ENCODE measurements at regions not wholly inside any gene's neighbourhood (a gene's known extent, or its start where the extent isn't known, plus 50 kb on each side); places are given as distances from the start of the nearest gene placed in this dataset.
"Not testable (repeated sequence)": the region's sequence is repeated elsewhere in the genome, so short reads cannot be mapped to it uniquely, and the experiment has no call there.

DNA sequence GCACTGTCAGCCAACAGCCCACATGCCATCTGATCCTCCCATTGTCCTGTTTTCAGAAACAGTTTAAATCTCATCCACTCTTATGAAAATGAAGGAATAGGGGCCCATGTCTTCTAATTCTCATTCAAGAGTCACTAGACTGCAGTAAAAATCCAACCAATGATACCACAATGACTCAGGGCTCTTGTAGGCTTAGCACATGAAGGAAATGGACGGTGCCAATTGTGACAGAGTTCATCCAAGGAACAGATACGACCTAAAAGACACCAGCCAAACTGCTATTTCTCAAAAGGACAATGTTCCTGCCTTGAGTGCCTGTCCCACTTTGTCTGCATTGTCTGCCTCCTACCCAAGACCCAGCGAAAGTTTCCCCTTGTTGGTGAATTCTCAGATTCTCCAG, 204.8 kb upstream of the COX10 start:
- DNase-seq (ENCODE audit: low read depth in 2 of 2), result no peak

DNA sequence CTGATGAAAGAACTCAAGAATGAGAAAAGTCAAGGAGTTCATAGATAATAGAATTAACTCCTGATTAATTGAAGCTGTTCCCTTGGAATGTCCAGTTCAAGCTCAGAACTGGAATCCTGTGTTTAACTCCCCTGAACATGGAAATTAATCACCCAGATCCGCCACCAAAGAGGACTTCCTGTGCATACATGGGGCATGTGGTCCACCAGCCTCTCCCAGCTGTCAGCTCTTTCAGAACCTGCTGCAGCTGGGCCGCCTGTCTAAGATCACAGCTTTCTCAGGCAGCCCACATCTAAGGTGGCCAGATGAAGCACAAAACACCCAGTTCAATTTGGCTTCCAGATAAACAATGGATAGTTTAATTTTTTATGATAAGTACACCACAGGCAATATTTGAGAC, 203.7 kb upstream of the COX10 start:
- no peak for DNase-seq (ENCODE audit: low read depth in 2 of 2)

DNA sequence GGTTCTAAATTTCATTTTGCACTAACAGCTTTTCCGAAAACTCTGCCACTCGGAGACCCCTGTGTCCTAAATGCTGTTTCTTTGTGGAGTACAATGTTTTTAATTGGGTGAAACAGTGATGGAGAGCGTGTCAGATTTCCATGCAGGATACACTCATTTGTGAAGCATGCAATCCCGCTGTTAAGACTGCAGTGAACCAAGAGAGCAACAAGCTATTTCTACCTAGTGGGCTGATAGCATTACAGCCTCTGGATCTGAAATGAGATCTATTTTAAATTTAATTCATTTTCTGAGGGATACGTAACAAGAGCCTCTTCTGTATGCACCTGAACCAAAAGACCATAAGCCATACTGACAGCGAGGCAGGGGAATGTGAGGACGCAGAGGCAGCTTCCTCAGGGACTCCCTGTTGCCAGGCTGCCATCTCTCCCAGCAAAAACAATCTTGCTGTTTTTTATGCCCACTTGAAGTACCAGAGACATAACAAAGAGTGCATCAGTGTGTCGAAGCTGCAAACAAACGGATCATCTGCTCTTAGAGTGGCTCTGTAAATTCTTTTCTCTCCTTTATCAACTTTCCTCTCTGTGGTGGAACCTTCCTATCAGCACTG, 199.9 kb upstream of the COX10 start:
- no peak for DNase-seq (ENCODE audit: low read depth in 2 of 2)

DNA sequence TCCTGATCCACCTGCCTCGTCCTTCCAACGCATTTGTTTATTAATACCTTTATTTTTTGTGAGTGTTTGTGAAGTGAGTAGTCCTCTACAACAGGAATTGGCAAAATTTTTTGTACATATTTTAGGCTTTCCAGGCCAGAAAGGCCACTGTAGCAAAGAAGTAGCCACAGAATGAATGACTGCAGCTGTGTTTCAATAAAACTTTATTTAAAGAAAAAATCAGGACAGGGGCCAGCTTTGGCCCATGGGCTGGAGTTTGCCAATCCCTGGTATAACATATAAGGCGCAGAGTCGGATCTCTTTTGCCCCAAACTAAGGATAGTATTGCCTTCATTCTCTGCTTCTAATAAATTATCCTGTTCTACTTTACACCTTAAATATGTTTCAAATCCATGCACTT, 198.0 kb upstream of the COX10 start:
- no peak for DNase-seq (ENCODE audit: low read depth in 2 of 2)

DNA sequence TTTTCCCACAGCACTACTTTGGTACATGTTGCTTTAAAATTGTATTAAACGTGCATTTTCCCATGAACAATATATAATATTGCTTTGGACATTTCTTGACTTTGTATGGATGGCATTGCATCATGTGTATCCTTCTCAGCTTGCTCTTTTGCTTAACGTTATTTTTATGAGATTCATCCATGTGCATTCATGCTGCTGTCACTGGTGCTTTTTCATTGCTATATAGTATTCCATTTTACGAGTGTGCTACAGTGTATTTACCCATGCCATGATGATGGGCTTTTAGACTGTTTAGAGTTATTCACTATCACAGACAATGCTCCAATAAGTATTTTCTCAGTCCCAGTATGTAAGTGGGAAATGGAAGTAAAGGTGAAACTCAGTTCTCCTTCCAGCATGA, 195.2 kb upstream of the COX10 start:
- DNase-seq (ENCODE audit: low read depth in 2 of 2), result no peak

DNA sequence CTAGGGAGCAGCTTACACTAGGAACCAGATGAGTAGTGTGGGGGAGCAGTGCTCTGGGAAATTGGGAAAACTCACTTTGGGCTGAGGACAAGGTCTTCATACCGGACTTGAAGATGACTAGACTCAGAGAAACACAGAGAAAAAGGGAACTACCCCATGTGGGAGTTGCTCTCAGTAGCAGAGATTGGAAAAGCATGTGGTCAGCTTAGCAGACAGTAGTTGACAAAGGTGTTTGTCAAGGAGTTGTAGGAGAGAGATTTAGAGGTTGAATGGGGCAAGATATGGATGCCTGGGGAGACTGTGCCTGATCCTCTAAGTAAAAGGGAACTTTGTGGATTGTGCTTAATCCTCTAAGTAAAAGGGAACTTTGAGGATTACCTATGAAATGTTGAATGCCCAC, 194.5 kb upstream of the COX10 start:
- no peak for DNase-seq (ENCODE audit: low read depth in 2 of 2)

DNA sequence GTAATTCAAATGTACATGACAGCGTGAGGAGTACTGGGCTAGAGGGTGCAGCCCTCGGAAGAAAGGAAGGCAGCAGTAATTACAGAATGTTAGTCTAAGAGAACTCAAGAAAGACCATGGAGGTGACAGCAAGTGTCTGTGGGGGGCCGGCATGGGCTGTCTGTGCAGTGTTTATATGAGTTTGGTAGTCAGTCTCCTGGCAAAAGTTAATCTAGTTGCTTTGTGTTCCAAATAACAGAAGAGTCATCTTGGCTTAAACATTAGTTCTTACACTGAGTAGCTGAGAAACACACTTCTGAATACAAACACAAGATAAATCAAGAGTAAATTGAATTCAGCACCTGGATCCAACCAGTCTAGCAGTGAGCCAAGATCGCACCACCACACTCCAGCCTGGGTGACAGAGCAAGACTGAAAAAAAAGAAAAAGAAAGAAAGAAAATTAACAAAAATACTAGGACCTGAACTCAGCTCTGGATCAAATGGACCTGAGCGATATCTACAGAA, 189.3 kb upstream of the COX10 start:
- DNase-seq (ENCODE audit: low read depth in 2 of 2), result no peak

DNA sequence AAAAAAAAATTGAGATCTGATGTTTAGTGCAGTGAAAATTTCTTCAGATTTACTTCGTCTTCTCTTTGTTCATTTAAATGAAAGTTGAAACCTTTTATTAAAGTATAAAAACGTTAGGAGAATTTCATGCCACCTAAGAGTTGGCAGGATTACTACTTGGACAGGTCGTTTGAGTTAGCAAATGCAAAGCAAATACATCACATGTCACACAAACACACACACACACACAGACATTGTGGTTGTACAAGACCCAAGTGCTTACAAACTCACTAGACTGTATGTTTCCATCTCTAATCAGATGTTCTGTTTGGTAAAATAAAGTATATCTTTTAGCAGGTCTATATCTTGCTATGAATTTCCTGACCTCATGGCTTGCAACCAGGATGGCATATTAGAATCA, 185.6 kb upstream of the COX10 start:
- no peak for DNase-seq (ENCODE audit: low read depth in 2 of 2)

DNA sequence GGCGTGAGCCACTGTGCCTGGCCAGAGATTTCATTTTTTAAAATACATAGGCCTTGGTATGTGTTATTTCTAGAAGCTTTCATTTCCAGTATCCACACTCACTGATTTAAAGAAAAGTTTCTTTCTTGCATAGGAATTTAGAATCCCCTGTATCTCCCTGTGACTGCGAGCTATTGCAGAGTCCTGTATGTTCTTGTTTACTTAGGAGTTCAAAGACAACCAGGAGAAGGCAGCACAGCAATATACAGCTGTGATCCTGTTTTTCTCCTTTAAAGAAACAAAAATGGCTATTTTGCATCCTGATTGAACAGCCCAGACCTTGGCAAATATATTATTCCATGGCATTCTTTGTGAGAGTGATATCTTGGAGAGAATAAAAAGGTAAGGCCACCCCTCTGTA, 185.0 kb upstream of the COX10 start:
- no peak for DNase-seq (ENCODE audit: low read depth in 2 of 2)

DNA sequence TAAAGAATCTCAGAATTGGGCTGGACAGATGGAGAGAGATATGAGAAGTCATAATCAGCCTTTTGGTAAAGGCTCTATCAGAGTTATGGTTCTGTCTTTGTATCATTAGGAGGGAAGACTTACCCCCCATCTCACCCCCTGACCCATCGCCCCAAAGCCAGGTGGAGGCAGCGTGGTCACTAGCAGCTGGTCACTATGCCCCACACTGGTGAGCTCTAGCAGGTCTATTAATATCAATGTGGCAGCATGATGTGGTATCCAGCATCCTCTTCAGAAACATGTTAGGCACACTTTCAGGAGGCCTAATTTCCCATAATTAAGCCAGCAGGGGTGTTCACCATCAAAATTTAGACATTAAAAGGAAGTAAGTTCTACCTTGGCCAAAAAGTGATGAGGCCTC, 183.8 kb upstream of the COX10 start:
- no peak for DNase-seq (ENCODE audit: low read depth in 2 of 2)

DNA sequence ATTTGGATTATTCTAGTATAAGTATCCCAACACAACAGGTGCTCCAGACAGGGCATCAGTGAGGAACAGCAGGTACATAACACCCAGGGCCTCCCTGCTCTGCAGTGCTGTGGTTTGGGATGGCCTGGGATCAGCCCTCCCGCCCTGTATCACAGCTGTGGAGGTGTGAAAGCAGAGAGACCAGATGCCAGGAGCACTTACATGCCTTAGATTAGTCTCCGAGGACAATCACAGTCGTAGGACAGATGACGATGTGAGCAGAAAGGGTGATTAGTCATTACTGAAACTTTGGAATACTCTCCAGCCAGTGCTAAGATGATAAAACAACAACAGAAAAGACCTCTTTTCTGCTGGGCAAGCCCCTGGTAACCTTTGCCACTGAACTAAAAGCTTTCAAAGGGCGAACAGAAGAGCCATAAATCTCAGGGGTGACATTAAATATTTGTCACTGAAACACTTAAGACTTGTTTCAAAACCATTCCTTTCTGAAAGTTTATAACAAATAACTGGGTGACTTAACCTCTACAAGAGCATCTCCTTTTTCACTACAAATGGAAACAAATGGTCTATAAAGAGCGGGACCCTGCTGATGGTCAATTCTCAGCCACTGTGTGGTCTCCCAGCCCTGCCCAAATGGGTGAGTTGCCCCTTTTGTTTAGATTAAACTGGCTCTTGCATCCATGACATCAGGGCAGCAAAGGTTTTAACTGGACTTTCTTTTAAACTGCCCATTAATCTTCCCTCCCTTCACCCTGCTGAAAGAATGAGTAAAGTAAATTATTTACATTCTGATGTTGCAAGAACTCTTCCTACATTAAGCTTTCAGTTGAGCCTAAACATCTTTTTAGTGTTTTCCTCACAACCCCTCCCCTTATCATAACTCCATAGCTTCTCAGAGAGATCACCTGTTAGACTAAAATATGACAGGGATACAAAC, 183.1 kb upstream of the COX10 start:
- DNase-seq (ENCODE audit: low read depth in 2 of 2), result no peak

DNA sequence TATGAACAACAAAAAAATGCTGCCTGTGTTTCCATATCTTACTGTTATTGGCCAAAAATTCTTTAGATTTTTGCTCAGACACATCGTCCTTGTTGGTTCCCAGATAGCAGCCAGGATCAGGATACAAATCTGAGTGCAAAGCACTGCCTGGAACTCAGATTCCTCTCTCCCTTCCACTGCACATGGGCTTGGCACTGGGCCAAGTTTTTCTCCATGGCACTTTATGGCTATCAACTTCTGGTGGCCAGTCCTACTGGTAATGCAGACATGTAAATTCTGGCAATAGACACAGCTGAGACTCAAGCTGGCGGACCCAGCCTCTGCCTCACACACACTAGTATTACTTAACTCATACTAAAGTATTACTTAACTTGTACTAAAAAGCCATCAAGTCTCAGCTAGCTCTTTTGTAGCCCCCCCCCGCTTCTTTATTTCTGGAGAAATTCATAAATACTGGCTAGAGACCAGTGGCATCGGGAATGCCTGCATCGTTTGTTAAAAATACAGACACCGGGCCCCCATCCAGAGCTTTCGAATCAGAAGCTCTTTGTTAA, 181.2 kb upstream of the COX10 start:
- DNase-seq (ENCODE audit: low read depth in 2 of 2), result no peak

DNA sequence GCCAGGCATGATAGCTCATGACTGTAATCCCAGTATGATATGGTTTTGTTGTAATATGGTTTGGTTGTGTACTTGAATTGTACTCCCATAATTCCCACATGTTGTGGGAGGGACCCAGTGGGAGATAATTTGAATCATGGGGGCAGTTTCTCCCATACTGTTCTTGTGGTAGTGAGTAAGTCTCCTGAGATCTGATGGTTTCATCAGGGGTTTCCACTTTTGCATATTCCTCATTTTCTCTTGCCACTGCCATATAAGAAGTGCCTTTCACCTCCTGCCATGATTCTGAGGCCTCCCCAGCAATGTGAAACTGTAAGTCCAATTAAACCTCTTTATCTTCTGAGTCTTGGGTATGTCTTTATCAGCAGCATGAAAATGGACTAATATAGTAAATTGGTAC, 160.3 kb upstream of the COX10 start:
- DNase-seq (ENCODE audit: low read depth in 2 of 2), result not testable (repeated sequence)

DNA sequence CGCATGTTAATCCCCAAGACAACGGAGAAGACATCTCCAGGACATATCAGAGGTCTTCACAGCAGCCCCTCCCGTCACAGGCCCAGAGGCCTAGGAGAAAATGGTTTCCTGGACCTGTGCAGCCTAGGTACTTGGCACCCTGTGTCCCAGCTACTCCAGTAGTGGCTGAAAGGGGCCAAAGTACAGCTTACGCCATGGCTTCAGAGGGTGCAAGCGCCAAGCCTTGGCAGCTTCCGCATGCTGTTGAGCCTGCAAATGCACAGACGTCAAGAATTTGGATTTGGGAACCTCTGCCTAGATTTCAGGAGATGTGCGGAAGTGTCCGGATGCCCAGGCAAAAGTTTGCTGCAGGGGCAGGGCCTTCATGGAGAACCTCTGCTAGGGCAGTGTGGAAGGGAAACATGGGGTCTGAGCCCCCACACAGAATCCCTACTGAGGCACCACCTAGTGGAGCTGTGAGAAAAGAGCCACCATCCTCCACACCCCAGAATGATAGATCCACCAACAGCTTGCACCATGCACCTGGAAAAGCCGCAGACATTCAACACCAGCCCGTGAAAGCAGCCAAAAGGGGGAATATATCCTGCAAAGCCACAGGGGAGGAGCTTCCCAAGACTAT, 159.3 kb upstream of the COX10 start:
- no peak for DNase-seq (ENCODE audit: low read depth in 2 of 2)

DNA sequence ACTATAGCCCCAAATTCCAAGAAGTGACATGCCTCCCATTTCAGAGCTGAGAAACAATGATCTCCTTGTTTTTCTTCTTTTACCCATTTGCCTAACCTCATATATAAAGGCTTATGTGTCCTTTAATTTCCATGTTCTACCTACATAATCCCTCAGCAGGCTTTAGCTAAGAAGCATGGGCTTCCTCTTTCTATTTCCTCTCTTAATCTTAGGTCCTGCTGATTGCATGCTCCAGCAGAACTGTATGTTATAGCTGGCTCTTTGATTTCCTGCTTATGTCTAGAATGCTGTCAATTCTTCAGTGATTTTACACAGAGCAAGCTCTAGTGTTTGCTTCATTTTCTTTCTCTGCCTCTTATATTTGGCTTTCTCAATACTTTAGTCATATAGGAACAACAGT, 151.7 kb upstream of the COX10 start:
- no peak for DNase-seq (ENCODE audit: low read depth in 2 of 2)

DNA sequence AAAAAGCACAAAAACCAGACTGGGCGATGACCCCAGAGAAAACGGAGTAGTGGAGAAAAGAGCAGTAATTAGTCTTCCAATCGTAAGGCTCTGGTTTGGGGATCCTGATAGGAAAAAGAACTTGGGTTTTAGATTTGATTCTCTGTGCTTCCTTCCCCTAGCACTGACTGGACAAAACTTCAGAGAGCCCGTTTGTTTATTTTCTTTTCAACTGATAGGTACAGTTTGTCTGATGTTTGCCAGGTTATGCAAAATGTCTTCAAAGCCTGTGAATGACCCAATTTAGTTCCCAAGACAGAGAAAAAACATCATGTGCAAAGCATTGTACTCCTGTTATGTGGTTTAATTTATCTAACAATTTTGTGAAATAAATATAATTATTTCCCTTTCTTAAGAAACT, 151.1 kb upstream of the COX10 start:
- no peak for DNase-seq (ENCODE audit: low read depth in 2 of 2)

DNA sequence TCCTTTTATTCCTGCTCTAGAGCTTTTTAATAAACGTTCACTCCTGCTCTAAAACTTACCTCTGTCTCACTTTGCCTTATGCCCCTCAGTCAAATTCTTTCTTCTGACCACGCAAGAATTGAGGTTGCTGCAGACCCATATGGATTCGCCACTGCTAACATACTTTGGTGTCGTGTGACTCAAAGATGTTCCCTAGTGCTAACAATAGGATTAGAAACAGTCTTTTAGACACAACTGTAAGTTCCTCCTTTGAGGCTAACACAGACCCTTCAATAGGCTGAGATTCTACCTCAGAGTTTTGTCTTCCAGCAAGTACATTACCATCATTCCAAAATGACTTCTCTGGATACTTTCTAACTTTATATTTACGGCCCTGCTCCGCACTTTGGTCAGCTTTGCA, 149.5 kb upstream of the COX10 start:
- no peak for DNase-seq (ENCODE audit: low read depth in 2 of 2)

DNA sequence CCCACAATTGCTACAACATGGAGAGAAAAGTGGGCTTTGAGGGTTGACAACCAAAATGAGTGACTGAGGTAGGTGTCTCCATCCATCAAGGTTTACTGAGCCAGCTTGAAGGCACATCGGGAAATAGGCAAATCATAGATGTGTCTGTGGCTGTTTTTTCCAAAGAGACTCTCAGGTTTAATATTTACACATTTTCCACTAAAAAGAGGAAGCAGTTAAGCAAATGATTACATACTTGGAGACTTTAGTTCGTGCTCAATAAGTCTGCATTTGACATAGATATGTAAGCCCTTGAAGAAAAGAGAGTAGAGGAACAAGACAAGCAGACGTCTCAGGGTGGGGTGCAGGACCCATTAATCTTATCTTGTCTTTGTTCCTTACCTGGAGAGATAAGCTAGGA, 148.9 kb upstream of the COX10 start:
- DNase-seq (ENCODE audit: low read depth in 2 of 2), result no peak

DNA sequence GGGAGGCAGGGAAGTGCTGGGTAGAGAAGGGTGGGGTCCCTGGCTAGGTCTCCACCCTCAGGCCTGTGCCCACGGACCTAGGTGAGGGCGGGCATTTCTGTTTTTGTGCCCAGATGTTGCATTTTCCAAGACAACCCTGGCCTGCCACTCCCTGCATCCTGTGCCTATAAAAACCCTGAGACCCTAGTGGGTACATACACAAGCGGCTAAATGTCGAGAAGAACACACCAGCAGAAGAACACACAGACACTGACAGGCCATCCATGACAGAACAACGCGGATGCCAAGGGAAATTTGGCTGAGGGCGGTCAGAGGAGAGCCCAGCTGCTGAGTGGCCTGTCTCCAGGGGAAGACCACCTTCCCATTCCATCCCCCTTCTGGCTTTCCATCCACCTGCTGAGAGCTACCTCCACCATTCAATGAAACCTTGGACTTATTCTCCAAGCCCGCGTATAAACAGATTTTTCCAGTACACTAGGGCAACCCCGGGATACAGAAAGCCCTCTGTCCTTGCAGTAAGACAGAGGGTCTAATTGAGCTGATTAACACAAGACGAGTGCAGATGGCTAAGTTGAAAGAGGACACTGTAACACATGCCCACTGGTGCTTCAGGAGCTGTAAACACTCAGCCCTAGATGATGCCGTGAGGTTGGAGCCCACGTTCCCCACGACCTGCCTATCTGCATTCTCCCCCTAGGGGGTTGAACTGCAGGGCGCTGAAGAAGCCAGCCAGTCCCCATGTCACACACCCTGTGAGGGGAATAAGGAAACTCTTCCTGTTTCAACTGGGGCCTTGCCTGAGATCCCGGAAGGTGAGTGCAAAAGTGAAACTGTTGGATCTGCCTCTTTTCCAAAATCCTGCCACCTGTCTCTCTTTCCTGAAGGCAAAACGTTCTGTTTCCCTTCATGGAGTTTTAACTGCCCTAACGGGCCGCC, 147.2 kb upstream of the COX10 start:
- DNase-seq (ENCODE audit: low read depth in 2 of 2), result no peak

DNA sequence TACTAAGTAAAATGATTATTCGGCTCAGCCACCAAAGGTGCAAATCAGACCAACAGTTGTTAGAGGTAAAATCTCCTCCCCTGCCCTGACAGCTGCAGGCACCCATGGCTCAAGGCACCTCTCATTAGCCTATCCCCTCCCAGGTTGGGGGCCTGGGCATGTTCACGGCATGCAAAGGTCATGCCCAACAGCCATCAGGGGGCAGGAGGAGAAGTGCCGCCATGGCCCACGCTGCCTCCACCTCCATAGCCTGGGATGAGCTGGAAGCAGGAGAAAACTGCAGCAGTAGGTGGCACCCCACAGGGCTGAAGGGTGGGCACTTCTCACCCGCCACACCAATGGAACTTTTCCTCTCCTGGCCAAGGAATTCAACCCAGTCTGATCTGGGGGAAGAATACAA, 146.4 kb upstream of the COX10 start:
- DNase-seq (ENCODE audit: low read depth in 2 of 2), result no peak

DNA sequence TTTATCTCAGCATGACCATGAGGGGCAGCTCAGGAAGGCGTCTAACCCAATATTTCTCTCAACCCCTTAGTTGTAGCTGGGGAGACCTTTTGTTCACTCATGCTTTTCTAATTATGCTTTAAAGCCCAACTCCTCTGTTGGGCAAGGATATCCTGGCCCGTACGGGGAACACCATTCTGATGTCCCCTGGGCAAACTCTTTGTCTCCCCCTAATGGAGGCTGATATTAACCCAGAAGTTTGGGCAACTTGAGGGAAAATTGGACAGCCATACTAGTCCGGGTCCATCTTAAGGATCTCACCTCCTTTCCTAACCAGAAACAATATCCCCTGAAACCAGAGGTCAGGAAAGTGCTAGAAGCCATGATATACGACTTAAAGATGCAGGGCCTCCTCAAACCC, 143.7 kb upstream of the COX10 start:
- DNase-seq (ENCODE audit: low read depth in 2 of 2), result no peak

Measured in lung microvascular endothelial cell (primary cell).